Karpas-422 (cell line): ENCODE measurements at regions not wholly inside any gene's neighbourhood (a gene's known extent, or its start where the extent isn't known, plus 50 kb on each side); places are given as distances from the start of the nearest gene placed in this dataset.

ENCODE experiments used
- DNase-seq: peaks from one replicate; pipeline ENCODE4 v3.0.0-alpha.2; 2015
- H2AFZ ChIP-seq: fragments of 200-600 bp; sonication (generic); 2 replicates; pipeline ENCODE4 v1.6.1; 2014; ENCODE audit warnings: antibody characterized with exemption, low read length, mixed read lengths
- H3K27ac ChIP-seq: fragments of 200-600 bp; sonication (generic); 2 replicates; pipeline ENCODE4 v1.5.1; 2014; ENCODE audit warnings: mild to moderate bottlenecking, low read length, moderate library complexity
- H3K27me3 ChIP-seq: fragments of 200-600 bp; sonication (generic); 2 replicates; pipeline ENCODE4 v1.6.1; 2014; ENCODE audit warnings: low read length, mixed read lengths
- H3K36me3 ChIP-seq: fragments of 200-600 bp; sonication (generic); 2 replicates; pipeline ENCODE4 v1.6.1; 2014; ENCODE audit warnings: low read length, mixed read lengths; ENCODE audit not compliant: insufficient read depth
- H3K4me1 ChIP-seq: fragments of 200-600 bp; sonication (generic); 2 replicates; pipeline ENCODE4 v1.6.1; 2014; ENCODE audit warnings: mild to moderate bottlenecking, low read length, mixed read lengths
- H3K4me2 ChIP-seq: fragments of 200-600 bp; sonication (generic); 2 replicates; pipeline ENCODE4 v1.6.1; 2014; ENCODE audit warnings: low read length, low read depth, mild to moderate bottlenecking; ENCODE audit not compliant: poor library complexity, severe bottlenecking
- H3K4me3 ChIP-seq: fragments of 200-600 bp; sonication (generic); 2 replicates; pipeline ENCODE4 v1.5.1; 2014; ENCODE audit warnings: mild to moderate bottlenecking, antibody characterized with exemption, low read length, mixed read lengths
- H3K79me2 ChIP-seq: fragments of 200-600 bp; sonication (generic); 2 replicates; pipeline ENCODE4 v1.6.1; 2014; ENCODE audit warnings: mild to moderate bottlenecking, low read length, mixed read lengths
- H3K9ac ChIP-seq: fragments of 200-600 bp; sonication (generic); 2 replicates; pipeline ENCODE4 v1.6.0; 2014; ENCODE audit warnings: low read length
- H3K9me2 ChIP-seq: fragments of 200-600 bp; sonication (generic), shearing (Covaris generic); replicated peaks from 2 replicates; pipeline ENCODE4 v1.6.0; 2014; ENCODE audit warnings: mild to moderate bottlenecking, low read length, moderate library complexity; ENCODE audit not compliant: insufficient read depth
- H3K9me3 ChIP-seq: fragments of 300-700, 200-600 bp; sonication (generic); 2 replicates; pipeline ENCODE4 v1.6.1; 2014; ENCODE audit warnings: low read length, mixed read lengths
- H4K20me1 ChIP-seq: fragments of 200-600 bp; sonication (generic); 2 replicates; pipeline ENCODE4 v1.6.1; 2014; ENCODE audit warnings: mild to moderate bottlenecking, antibody characterized with exemption, low read length, low read depth; ENCODE audit not compliant: insufficient read depth

DNA sequence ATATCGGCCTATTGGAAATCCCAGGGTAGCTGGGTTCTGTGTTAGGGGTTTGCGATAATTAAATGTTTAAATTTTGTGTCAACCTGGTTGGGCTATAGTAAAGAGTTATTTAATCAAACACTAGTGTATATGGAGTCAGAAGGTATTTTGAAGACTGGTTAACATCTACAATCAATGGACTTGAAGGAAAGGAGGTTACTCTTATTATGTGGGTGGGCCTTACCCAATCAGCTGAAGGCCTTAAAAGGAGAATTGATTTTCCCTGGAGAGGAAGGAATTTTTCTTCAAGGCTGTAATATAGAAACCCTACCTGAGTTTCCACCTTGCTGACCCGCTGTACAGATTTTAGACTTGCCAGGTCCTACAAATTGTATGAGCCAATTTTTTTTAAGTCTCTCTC is 411.4 kb downstream of the IRX1 start:
- Histone ChIP-seq H2AFZ (no peak overlapping the region), H3K9me3 (peaks cover 29% of the 10 kb centered on the region), H3K9ac (no peak overlapping the region), H3K36me3 (no peaks in the 10 kb centered on the region), H3K4me3 (no peak overlapping the region), H3K4me1 (no peaks in the 10 kb centered on the region), H3K9me2 (no peaks in the 10 kb centered on the region), H3K79me2 (no peaks in the 10 kb centered on the region), H3K27ac (no peak overlapping the region), H3K27me3 (no peaks in the 10 kb centered on the region), H4K20me1 (no peaks in the 10 kb centered on the region), H3K4me2 (no peak overlapping the region)
- DNase-seq = no peak

DNA sequence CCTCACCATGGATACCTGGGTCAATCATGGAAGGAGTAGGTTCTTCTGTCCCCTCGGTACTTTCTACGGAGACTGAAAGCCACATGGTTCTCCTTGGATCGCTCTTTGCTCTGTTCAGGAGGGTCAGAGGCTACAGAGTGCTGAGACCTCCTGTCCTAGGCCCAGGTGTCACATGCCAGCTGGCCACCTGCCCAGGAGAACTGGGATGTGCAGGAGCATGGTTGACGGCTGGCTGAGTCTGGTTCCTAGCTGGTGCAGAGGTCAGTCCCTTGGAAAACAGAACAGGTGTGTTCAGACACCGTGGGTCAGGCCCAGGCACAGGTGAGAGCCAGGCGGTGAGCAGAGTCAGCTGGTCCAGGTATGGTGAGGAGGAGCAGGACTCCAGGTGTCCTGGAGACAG is 416.3 kb downstream of the IRX1 start:
- no peak overlapping the region for H2AFZ ChIP-seq
- H3K27ac ChIP-seq = no peak overlapping the region
- H3K9ac ChIP-seq = no peak overlapping the region
- no peak overlapping the region for H3K4me2 ChIP-seq
- no peak overlapping the region for H3K4me3 ChIP-seq
- no peaks in the 10 kb centered on the region for H3K27me3 ChIP-seq
- H4K20me1 ChIP-seq = no peaks in the 10 kb centered on the region
- peaks cover 11% of the 10 kb centered on the region for H3K9me3 ChIP-seq
- H3K9me2 ChIP-seq = no peaks in the 10 kb centered on the region
- no peak for DNase-seq
- H3K36me3 ChIP-seq = no peaks in the 10 kb centered on the region
- no peaks in the 10 kb centered on the region for H3K4me1 ChIP-seq
- no peaks in the 10 kb centered on the region for H3K79me2 ChIP-seq

DNA sequence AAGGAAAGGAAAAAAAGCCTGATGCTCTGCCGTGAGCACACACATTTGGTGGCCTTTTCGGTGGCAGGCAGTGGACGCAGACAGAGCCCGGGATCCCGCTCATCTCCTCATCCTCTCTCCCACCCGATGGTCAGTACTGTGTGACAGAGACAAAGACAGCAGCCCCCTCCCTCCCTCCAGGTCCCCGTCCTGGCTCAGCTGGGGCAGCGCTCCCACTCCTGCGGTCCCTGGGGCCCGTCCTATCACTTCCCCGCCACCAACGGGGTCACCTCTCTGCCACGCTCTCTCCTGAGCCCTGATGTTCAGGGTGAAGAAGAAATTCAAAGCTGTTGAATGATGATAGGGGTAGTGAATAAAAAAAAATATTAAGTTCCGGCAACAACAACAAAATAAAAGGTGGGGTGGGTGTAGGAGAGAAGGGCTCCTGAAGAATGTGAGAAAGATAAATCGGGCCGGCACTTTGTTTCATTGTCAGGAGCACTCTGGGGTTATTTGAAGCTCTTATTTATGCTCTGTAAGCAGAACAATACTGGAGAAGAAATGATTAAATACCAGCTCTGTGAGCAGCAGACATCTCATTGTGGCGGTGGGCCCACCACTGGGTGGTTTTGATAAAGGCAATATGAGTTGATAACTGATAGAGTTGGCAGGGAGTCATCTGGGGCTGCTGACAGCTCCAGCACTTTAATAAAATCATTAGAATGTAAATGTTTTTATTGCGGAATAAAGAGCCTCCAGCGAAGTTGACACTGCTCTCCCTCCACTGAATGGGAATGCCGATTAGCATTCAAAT is 417.7 kb downstream of the IRX1 start:
- no peak for DNase-seq
- H3K9me3 ChIP-seq = peaks cover 10% of the 10 kb centered on the region

DNA sequence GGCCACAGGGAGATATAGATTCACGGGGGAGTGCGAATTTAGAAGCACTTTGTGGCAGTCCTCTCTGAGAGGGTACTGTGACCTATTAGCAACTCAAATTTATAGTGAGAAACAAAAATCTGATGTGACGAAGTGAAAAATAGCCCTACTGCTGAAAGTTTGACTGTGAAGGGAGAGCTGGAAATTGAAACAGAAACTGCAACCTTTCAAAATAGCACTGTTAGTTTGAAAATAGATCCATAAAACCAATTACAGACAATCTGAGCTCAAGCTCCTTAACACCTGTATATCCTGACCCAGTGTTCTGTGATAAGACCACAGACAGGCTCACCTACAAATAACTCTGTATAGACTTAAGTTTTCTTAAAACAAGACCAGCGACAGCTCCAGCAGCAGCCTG is 420.1 kb downstream of the IRX1 start:
- Histone ChIP-seq H3K4me2 (no peak overlapping the region), H4K20me1 (no peaks in the 10 kb centered on the region), H3K27me3 (no peaks in the 10 kb centered on the region), H3K4me3 (no peak overlapping the region), H3K9me2 (no peaks in the 10 kb centered on the region), H3K36me3 (no peaks in the 10 kb centered on the region), H2AFZ (no peak overlapping the region), H3K27ac (no peak overlapping the region), H3K9ac (no peak overlapping the region), H3K79me2 (no peaks in the 10 kb centered on the region), H3K9me3 (peaks cover 9% of the 10 kb centered on the region), H3K4me1 (no peaks in the 10 kb centered on the region)
- DNase-seq = no peak

More for the DNA sequence above, 417.7 kb downstream of the IRX1 start:
- H3K4me2 ChIP-seq = no peak overlapping the region
- H3K4me1 ChIP-seq = no peaks in the 10 kb centered on the region
- no peaks in the 10 kb centered on the region for H4K20me1 ChIP-seq
- no peak overlapping the region for H3K4me3 ChIP-seq
- H3K27ac ChIP-seq = no peak overlapping the region
- no peaks in the 10 kb centered on the region for H3K36me3 ChIP-seq
- H3K27me3 ChIP-seq = no peaks in the 10 kb centered on the region
- no peaks in the 10 kb centered on the region for H3K9me2 ChIP-seq
- H2AFZ ChIP-seq = no peak overlapping the region
- H3K9ac ChIP-seq = no peak overlapping the region
- no peaks in the 10 kb centered on the region for H3K79me2 ChIP-seq

DNA sequence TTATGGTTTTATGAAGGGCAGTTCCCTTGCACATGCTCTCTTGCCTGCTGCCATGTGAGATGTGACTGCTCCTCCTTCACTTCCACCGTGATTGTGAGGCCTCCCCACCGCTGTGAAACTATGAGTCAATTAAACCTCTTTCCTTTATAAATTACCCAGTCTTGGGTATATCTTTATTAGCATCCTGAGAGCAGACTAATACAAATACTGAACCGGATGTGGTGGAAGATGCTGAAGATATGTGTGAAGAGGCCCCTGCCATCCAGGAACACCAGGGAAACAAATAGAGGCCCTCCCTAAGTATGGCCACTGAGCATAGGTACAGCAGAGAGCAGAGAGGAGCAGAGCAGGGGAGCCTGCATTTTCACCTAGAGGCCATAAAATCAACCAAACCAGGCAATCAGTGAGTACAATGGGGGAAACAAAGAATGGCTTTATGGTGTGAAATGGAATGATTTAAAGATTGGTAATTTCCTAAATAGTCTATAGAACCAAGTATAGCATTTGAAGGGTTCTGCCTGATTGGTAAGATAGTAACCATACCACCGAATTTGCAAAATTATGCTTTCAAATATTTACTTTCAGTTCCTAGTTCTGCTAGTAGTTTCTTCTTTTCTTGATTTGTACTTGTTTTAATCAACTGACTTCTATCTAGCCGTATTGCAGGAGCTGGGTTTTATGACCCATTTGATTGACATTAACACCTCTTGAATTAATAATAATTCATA is 421.6 kb downstream of the IRX1 start:
- H3K9me3 ChIP-seq = peaks cover 9% of the 10 kb centered on the region; the same call in 1 of the 2 replicates
- H3K4me3 ChIP-seq = no peak overlapping the region
- no peaks in the 10 kb centered on the region for H3K27me3 ChIP-seq
- H3K4me2 ChIP-seq = no peak overlapping the region
- no peaks in the 10 kb centered on the region for H3K79me2 ChIP-seq
- no peaks in the 10 kb centered on the region for H3K9me2 ChIP-seq
- H3K27ac ChIP-seq = no peak overlapping the region
- no peaks in the 10 kb centered on the region for H3K4me1 ChIP-seq
- no peak for DNase-seq
- H3K9ac ChIP-seq = no peak overlapping the region
- no peaks in the 10 kb centered on the region for H3K36me3 ChIP-seq
- no peaks in the 10 kb centered on the region for H4K20me1 ChIP-seq
- no peak overlapping the region for H2AFZ ChIP-seq

DNA sequence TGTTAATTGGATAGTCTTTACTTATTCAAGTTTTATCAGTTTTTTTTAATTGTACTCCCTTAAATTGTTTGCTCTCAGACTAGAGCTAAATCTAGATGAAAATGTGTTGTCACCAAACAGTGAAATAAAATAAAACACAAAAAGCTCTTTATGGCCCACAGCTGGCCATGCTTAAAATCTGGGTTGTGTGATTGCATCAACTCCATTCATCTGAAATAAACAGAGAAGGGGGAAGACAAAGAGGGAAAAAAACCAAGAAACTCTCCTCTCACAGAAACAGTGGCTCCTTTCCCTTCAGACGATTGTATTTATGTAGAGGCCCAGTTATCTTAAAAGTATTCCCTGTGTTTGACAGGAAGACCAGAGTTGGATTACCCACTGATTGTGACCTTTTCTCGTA is 422.4 kb downstream of the IRX1 start:
- no peak for DNase-seq
- H3K9me2 ChIP-seq = no peaks in the 10 kb centered on the region
- H3K36me3 ChIP-seq = no peaks in the 10 kb centered on the region
- H3K4me1 ChIP-seq = no peaks in the 10 kb centered on the region
- no peak overlapping the region for H3K4me3 ChIP-seq
- H2AFZ ChIP-seq = no peak overlapping the region
- no peak overlapping the region for H3K4me2 ChIP-seq
- H3K9ac ChIP-seq = no peak overlapping the region
- no peaks in the 10 kb centered on the region for H4K20me1 ChIP-seq
- H3K27ac ChIP-seq = no peak overlapping the region
- H3K9me3 ChIP-seq = peaks cover 9% of the 10 kb centered on the region; the same call in 1 of the 2 replicates
- H3K27me3 ChIP-seq = no peaks in the 10 kb centered on the region
- no peaks in the 10 kb centered on the region for H3K79me2 ChIP-seq

DNA sequence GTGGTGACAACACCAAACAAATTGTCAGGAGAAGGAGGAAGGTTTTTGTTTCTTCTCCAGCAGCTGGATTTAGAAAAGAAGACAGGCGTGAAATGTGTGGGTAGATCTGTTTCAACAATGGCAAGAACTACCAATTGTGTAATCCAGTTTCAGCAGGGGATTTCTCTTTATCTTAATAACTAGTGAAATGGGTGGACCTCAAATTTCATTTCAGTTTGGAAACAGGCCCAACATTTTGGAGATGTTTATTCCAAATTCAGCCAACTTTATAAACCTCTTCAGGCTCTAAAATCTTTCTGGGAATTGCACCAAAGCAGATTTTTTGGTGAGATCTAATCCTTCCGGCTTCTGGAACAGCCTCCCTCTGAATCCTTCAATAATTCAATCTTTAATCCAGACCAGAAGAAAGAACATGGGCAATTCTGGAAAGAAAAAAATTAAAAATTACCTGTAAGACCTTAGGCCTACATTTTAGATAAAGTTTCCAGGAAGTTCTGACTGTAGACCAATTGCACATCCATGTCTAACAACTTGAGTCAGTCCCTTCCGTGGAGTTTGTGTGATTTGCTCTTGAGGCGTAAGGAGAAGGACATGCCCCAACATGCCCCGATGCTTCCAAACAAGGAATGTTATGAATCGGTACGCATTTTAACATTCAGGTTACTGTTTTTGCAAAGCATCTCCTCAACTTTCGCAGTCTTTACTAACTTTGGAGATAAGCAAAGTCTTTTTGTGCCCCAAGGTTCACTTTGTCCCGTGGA is 423.6 kb downstream of the IRX1 start:
- Histone ChIP-seq H3K4me1 (no peaks in the 10 kb centered on the region), H3K9me3 (peaks cover 5% of the 10 kb centered on the region; the same call in 1 of the 2 replicates), H3K79me2 (no peaks in the 10 kb centered on the region), H3K27ac (no peak overlapping the region), H3K9ac (no peak overlapping the region), H3K27me3 (no peaks in the 10 kb centered on the region), H4K20me1 (no peaks in the 10 kb centered on the region), H3K4me3 (no peak overlapping the region), H3K4me2 (no peak overlapping the region), H3K9me2 (no peaks in the 10 kb centered on the region), H3K36me3 (no peaks in the 10 kb centered on the region), H2AFZ (no peak overlapping the region)
- no peak for DNase-seq

DNA sequence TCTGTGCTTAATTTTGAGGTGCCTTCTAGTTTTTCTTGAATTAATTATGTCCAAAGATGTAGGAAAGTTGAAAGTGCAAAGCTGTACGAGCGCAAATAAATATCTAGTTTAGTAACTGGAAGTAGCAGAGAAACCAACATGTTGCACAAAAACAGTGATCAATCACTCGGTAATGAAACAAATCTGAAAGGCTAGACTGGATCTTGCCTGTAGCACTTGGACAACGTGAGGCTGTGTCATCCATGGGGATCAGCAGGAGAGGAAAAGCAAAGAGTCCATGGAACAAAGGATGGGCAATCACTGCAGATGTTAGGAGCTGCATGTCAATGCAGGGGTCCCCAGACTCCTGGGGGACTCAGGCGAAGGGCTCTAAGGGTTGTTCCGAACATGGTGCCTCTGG is 424.2 kb downstream of the IRX1 start:
- no peak overlapping the region for H3K4me2 ChIP-seq
- no peak for DNase-seq
- no peak overlapping the region for H3K27ac ChIP-seq
- no peaks in the 10 kb centered on the region for H3K79me2 ChIP-seq
- H2AFZ ChIP-seq = no peak overlapping the region
- no peaks in the 10 kb centered on the region for H3K9me2 ChIP-seq
- no peak overlapping the region for H3K9ac ChIP-seq
- no peaks in the 10 kb centered on the region for H3K36me3 ChIP-seq
- H4K20me1 ChIP-seq = no peaks in the 10 kb centered on the region
- H3K4me1 ChIP-seq = no peaks in the 10 kb centered on the region
- H3K9me3 ChIP-seq = 0 out of 2 replicates have a peak, but pooled peaks cover 3% of the 10 kb centered on the region
- no peak overlapping the region for H3K4me3 ChIP-seq
- no peaks in the 10 kb centered on the region for H3K27me3 ChIP-seq
